ENCODE measurements at regions not wholly inside any gene's neighbourhood (a gene's known extent, or its start where the extent isn't known, plus 50 kb on each side); places are given as distances from the start of the nearest gene placed in this dataset.

DNA sequence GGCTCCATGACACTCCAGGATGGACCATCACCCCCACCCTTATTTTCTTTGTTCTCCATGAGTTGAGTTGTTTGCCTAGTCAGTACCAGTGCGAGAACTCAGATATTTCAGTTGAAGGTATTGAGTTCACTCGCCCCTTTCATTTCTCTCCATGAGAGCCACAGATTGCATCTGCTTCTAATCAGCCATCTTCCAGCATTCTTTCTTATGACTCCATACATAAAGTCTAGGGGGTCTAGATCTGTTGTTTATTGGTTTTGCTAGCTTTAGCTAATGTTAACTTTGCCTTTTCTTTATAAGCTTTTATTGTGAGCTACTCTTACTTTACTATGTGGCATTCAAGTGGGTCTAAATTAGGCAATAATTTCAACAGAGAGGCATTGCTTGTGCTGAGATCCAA lies 71.6 kb upstream of the PDC start:
- DNase-seq: no peak
- TF ChIP-seq POLR2A (IDR thresholded peaks at IDR 0.05; ENCODE audit: low read length) (no peak), GATA1 (IDR thresholded peaks at IDR 0.05; ENCODE audit: low read depth, low read length) (no peak)

- no peak for TF ChIP-seq GATA1 (IDR thresholded peaks at IDR 0.05; ENCODE audit: low read depth, low read length)
- TF ChIP-seq POLR2A (IDR thresholded peaks at IDR 0.05; ENCODE audit: low read length): no peak
- no peak for DNase-seq
These were observed 70.7 kb upstream of the PDC start for GRCh38 chr1:186531561-186532165.

DNA sequence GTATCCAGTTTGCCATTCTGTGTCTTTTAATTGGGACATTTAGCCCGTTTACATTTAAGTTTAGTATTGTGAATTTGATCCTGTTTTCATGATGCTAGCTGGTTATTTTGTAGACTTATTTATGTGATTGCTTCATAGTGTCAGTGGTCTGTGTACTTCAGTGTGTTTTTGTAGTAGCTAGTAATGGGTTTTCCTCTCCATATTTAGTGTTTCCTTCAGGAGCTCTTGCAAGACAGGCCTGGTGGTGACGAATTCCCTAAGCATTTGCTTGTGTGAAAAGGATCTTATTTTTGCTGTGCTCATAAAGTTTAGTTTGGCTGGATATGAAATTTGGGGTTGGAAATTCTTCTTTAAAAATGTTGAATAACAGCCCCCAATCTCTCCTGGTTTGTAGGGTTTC lies 69.2 kb upstream of the PDC start:
- TF ChIP-seq POLR2A (IDR thresholded peaks at IDR 0.05; ENCODE audit: low read length): no peak
- no peak for TF ChIP-seq GATA1 (IDR thresholded peaks at IDR 0.05; ENCODE audit: low read depth, low read length)
- DNase-seq: no peak

- TF ChIP-seq POLR2A (IDR thresholded peaks at IDR 0.05; ENCODE audit: low read length): no peak
- DNase-seq: no peak
These were observed 59.1 kb upstream of the PDC start for GRCh38 chr1:186519982-186520381.

GRCh38 chr1:186518822-186519381 lies 58.0 kb upstream of the PDC start:
- no peak for DNase-seq
- TF ChIP-seq GATA1 (IDR thresholded peaks at IDR 0.05; ENCODE audit: low read depth, low read length) (no peak), POLR2A (IDR thresholded peaks at IDR 0.05; ENCODE audit: low read length) (no peak)

DNA sequence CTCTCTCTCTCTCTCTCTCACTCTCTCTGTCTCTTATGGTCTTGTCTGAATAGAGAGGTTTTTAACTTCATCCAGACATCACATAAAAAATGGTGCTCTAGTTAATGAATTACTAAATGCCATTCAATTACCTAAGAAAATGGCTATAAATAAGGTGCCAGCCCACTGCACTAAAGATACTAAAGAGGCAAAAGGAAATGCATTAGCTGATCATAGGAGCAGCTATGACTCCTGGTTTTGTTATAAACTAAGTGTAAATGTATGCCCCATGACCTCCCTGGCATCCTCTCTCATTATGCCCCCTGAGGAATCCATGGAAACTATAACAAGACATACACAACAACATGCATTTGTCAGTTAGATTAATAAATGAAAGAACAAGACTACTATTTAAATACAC lies 57.5 kb upstream of the PDC start:
- TF ChIP-seq GATA1 (IDR thresholded peaks at IDR 0.05; ENCODE audit: low read depth, low read length) (no peak), POLR2A (IDR thresholded peaks at IDR 0.05; ENCODE audit: low read length) (no peak)
- DNase-seq: no peak

- DNase-seq: no peak
- no peak for TF ChIP-seq GATA1 (IDR thresholded peaks at IDR 0.05; ENCODE audit: low read depth, low read length)
- TF ChIP-seq POLR2A (IDR thresholded peaks at IDR 0.05; ENCODE audit: low read length): no peak
These were observed 53.5 kb upstream of the PDC start for GRCh38 chr1:186514367-186514766.

DNA sequence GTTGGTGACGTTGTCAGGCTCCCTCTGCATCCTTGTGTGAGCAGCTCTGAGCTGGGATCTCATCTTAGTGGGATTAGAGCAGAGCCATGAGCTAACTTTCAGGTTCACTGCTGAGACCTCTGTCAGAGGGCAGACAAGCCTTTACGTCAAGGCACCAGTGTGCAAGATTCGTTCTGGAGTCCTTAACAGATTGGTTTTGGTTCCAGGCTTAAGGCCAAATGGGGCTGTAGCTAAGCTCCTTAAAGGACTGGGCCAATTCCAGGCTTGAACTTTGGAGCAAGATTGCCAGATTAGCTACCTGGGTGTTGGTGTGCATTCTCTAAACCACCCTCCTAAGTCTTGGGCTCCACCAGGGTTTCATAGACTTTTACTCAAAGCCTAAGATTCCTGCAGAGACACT lies 52.6 kb upstream of the PDC start:
- TF ChIP-seq GATA1 (IDR thresholded peaks at IDR 0.05; ENCODE audit: low read depth, low read length): no peak
- TF ChIP-seq POLR2A (IDR thresholded peaks at IDR 0.05; ENCODE audit: low read length): no peak
- DNase-seq: no peak

DNA sequence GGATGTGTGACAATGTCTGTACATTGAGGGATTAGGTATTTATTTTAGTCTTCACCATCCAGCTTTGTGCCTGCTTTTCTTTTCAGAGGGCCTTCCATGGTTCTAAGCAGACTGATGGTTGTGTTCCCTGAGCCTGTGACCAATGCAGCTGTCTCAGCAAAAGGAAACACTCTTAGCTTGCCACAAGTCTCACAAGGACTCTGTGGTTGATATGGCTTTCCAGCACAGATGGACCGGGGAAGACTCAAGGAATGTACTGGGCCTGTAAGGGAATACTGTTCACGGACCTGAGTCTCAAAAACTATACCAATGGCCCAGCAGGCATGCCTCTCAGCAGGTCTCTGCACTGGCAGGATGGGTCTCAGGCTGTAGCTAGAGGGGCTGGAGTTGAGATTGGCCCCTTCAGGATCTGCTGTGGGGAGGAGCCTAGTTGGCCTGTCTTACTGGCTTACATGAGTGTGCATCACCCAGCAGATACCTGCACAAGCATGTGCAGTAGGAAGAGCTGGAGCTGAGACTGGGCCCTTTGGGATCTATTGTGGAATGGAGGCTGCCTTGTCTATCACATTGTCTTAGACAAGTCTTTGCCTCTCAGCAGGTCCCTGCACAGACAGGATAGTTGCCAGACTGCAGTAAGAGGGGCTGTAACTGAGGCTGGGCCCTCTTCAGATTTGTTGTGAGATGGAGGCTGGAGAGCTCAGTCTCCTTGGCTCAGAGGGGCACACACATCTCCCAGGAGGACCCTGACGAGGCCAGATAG lies 52.0 kb upstream of the PDC start:
- no peak for TF ChIP-seq GATA1 (IDR thresholded peaks at IDR 0.05; ENCODE audit: low read depth, low read length)
- no peak for TF ChIP-seq POLR2A (IDR thresholded peaks at IDR 0.05; ENCODE audit: low read length)
- DNase-seq: no peak

DNA sequence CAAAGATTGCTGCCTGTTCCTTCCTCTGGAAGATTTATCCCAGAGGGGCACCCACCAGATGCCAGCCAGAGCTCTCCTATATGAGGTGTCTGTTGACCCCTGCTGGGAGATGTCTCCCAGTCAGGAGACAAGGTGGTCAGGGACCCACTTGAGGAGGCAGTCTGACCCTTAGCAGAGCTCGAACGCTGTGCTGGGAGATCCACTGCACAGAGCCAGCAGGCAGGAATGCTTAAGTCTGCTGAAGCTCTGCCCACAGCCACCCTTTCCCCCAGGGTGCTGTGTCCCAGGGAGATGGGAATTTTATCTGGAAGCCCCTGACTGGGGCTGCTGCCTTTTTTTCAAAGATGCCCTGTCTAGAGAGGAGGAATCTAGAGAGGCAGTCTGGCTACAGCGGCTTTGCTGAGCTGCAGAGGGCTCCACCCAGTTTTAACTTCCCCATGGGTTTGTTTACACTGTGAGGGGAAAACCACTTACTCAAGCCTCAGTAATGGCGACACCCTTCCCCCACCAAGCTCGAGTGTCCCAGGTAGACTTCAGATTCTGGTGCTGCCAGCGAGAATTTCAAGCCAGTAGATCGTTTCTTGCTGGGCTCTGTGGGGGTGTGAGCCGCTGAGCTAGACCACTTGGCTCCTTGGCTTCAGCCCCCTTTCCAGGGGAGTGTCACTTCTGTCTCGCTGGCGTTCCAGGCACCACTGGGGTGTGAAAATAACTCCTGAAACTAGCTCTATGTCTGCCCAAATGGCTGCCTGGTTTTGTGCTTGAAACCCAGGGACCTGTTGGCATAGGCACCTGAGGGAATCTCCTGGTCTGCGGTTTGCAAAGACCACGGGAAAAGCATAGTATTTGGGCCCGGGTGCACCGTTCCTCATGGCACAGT lies 51.1 kb upstream of the PDC start:
- TF ChIP-seq POLR2A (IDR thresholded peaks at IDR 0.05; ENCODE audit: low read length): no peak
- no peak for TF ChIP-seq GATA1 (IDR thresholded peaks at IDR 0.05; ENCODE audit: low read depth, low read length)
- no peak for DNase-seq
